Activated CD8-positive, alpha-beta memory T cell treated with anti-CD3 and anti-CD28 coated beads for 48 hours (primary cell): ENCODE measurements at regions not wholly inside any gene's neighbourhood (a gene's known extent, or its start where the extent isn't known, plus 50 kb on each side); places are given as distances from the start of the nearest gene placed in this dataset.

Source experiments
- DNase-seq, 3 experiments: peaks; one replicate each; pipeline ENCODE4 v3.0.0-alpha.2; 2020; ENCODE audit warnings: low read depth in 2 of 3, low spot score in 2 of 3

DNA sequence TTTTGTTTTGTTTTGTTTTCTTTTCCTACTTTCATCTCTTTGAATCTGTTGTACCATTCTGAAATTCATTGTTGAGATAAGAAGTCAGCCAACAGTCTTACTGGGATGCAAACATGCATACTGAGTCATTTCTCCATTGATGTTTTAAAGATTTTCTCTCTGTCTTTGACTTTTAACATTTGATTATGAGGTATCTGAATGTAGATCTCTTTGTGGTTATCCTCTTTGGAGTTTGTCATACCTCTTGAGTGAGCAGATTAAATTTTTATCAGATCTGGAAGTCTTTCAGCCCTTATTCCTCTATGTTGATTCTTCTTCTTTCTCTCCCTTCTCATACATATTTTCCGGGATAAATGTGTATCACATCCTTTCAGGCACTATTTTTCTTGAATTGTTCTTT is 406.9 kb upstream of the NCAM2 start:
- no peak for DNase-seq

- DNase-seq = no peak
These were observed 405.7 kb upstream of the NCAM2 start for GRCh38 chr21:20592463-20592862.

DNA sequence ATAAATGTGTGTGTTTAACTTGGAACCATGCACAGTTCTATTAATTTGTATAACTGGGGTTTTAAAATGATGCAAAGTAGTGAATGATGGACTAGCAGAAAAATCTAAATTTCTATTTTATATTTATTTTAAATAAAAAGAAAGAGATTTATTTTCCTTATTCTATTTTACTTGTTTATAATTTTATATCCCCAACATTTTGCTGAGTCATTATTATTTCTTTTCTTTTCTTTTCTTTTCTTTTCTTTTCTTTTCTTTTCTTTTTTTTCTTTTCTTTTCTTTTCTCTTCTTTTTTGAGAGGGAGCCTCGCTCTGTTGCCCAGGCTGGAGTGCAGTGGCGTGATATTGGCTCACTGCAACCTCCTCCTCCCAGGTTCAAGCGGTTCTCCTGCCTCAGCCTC is 395.0 kb upstream of the NCAM2 start:
- DNase-seq = no peak

DNA sequence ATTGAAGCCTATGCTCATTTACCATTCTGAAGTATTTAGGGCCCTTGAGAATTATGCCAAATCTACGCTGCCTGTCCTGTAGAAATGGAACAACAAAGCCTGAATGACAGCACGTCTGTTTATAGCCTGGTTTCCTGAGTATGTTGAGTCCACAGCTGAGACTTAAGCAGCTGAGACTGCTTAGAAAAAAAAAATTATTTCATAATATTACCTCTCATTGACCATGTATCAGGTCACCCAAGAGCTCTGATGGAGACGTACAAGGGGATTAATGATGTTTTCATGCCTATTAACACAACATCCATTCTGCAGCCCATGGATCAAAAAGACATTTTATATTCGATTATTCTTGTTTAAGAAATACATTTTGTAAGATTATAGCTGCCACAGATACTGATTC is 387.2 kb upstream of the NCAM2 start:
- DNase-seq = no peak

DNA sequence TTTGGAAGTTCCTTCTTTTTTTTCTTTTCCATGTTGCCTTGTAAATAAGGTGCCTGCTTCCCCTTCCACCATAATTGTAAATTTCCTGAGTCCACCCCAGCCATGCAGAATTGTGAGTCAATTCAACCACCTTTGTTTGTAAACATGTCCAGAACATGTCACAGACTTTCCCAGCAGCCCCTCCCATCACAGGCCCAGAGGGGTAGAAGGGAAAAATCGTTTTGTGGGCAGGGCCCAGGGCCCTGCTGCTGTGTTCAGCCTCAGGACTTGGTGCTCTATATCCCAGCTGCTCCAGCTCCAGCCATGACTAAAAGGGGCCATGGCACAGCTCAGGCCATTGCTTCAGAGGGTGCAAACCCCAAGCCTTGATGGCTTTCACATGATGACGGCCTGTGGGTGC is 384.6 kb upstream of the NCAM2 start:
- DNase-seq = no peak

GRCh38 chr21:20617130-20617529 is 381.1 kb upstream of the NCAM2 start:
- no peak for DNase-seq

DNA sequence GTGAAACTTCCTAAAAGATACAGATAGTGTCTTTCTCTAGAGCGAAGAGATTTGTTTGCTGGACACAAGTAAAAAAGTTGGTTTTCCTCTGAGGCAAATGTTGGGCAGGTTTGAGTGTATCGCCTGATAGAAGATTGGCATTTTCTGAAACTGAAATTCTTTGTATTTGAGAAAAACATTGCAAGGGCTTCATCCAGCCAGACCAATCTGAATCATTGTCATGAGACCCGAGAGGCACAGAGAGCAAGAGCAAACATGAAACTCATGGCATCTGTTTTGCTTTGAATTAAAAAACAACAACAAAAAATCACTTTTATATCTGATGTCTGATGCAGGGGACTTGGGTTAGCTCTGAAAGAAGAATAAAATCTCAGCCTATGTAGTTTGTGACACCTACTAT is 379.3 kb upstream of the NCAM2 start:
- no peak for DNase-seq

DNA sequence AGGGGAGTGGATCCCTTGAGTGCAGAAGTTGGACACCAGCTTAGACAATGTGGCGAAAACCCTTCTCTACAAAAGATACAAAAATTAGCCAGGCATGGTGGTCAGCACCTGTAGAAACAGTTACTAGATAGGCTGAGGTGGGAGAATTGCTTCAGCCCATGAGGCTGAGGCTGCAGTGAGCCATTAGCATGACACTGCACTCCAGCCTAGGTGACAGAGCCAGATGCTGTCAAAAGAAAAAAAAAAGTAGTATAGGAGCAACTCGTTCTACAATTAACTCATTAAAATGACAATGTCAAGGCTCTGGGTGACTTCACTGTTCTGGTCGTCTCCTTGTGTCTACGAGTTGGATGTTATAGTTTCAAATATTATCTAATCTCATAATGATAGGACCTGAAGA is 370.6 kb upstream of the NCAM2 start:
- DNase-seq = no peak

- DNase-seq = no peak
These were observed 366.6 kb upstream of the NCAM2 start for GRCh38 chr21:20631633-20632032.

DNA sequence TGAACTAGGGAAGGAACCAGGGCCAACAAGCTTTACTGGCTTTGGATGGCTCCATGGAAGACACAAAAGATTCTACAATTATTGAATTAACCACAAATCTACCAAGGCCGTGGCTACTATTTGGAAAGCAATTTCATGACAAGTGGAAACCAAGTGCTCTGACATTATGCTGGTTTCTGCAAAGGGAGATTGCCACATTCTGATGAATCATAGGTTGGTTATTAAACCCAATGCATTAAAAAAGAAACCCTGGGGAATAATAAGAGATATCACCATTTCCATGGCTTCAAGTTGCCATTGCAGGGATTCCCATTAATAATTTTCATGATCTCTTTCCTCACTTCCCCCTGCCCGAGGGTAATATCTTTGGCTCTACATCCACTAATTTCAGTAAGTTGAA is 359.2 kb upstream of the NCAM2 start:
- DNase-seq = no peak

DNA sequence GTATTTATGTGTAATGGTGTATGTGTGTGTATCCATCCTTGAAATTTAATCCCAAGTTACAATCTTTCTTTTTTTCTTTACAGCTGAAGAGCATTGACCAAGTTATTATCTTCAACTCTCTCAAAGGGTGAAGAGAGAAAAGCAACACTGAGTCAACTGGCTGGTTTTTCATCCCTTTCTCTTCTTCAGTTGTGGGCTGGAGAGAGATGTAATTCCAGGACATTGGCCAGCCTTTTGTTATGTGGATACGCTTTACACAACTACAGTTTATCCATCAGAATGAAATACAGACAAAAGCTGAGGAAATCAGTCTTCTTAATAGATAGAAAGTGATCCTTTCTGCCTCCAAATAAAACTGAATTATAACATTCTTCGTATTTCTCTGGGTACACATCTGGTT is 357.0 kb upstream of the NCAM2 start:
- DNase-seq = no peak

DNA sequence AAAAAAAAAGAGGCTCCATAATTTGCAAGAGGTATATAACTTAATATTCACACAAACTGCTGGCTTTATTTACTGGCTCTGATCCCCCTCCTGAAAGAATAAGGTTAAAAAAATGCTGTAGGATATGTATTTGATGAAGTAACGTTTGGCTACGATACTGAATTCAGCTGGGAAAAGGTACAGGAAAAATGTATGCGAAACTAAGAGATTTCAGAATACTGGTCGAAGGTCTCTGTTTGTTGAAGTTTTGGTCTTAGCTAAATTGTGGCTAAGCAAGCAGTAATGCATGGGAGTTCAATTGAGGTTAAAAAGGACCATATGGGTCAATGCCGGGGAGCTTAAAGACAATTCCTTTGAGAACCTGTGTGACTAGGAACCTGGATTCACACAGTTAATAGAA is 355.5 kb upstream of the NCAM2 start:
- no peak for DNase-seq

- DNase-seq = no peak
These were observed 353.7 kb upstream of the NCAM2 start for GRCh38 chr21:20644552-20644951.

DNA sequence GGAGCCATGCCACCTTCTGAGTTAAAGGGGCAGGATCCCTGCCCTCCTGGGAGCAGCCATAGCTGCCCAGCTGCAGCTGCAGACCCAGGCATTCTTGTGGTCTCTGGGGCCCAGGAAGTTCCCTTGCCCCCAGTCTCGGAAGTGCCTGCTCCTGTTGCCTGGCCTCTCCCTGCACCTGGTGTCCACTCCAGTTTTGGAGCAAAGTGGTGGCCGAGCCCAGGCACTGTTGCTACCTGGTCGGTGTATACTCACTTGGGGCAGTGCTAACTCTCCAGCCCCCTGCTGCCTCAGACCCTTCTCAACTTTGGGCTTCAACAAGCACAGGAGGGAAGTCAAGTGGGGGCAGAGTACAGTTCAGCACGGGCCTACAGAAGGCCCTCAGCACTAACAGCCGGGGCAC is 352.9 kb upstream of the NCAM2 start:
- no peak for DNase-seq

- DNase-seq = no peak
These were observed 351.6 kb upstream of the NCAM2 start for GRCh38 chr21:20646431-20647165.

DNA sequence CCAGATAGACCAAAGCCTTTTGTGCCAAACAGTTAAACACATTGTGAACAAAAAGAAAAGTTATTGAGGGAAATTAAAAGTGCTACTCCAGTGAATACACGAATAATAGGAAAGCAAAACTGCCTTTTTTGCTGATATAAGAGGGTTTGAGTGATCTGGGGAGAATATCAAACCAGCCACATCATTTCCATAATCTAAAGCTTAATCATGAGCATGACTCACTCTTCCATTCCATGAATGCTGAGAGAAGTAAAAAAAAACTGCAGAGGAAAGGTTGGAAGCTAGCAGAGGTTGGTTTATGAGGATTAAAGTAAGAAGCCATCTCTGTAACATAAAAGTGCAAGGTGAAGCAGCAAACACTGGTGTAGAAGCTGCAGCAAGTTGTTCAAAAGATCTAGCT is 350.6 kb upstream of the NCAM2 start:
- DNase-seq = no peak

DNA sequence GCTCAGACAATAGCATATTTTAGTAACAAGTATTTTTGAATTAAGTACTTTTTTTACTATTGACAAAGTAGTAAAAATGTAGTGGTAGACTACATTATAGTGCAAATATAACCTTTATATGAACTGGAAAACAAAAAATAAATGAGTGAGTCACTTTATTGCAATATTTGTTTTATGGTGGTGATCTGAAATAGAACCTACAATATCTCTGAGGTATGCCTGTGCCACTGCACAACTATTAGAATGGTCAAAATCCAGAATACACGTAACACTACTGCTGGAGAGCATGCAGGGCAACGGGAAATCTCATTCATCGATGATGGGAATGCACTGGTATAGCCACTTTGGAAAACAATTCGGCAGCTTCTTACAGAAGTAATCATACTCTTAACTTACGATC is 349.0 kb upstream of the NCAM2 start:
- no peak for DNase-seq

- no peak for DNase-seq
These were observed 345.4 kb upstream of the NCAM2 start for GRCh38 chr21:20652846-20653245.

- DNase-seq = no peak
These were observed 337.0 kb upstream of the NCAM2 start for GRCh38 chr21:20661246-20661645.

GRCh38 chr21:20661745-20662422 is 336.3 kb upstream of the NCAM2 start:
- DNase-seq = no peak

GRCh38 chr21:20662514-20662913 is 335.7 kb upstream of the NCAM2 start:
- no peak for DNase-seq

DNA sequence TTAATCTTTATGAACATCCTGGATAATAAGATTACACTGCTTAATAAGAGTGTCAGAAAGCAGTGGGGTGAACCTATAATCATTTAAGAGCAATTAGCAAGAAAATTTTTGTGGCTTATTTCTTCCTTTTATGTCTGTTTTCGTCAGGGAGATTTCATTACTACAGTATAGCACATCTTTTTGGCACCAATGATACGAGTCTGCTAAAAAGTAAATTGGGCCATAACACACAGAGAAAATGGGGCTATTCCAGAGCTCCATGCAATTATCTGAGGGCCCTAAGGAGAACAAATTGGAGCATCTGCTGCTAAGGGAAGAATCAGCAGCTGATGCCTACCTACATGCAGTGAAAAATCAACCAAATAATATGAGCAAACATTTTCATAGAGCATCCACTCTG is 330.3 kb upstream of the NCAM2 start:
- no peak for DNase-seq

DNA sequence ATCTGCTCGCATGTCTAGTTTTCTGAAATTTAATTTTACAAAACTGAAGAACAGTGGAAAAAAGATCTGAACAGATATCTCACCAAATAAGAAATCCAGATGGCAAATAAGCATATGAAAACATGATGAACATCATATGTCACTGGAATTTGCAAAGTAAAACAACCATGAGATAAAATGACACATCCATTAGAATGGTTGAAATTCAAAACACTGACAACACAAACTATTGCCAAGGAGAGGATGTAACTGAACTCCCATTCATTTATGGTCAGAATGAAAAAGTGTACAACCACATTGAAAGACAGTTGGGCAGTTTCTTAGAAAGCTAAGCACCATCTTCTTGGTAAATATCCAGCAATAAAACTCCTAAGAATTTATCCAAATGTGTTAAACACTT is 312.7 kb upstream of the NCAM2 start:
- DNase-seq = no peak
